Lower leg skin (tissue), 4 donors: ENCODE measurements at regions not wholly inside any gene's neighbourhood (a gene's known extent, or its start where the extent isn't known, plus 50 kb on each side); places are given as distances from the start of the nearest gene placed in this dataset.

Experiments used
- DNase-seq, 2 donors: peaks; one replicate each; pipeline ENCODE4 v3.0.0-alpha.2; 2019; ENCODE audit warnings: low spot score in 2 of 2
- H3K4me3 ChIP-seq: fragments of 200-600 bp; sonication (generic); 2 replicates; pipeline ENCODE4 v1.5.1; 2017; ENCODE audit warnings: mild to moderate bottlenecking, low read depth; ENCODE audit not compliant: poor library complexity, severe bottlenecking
- POLR2A ChIP-seq, 2 donors: fragments of 450-650 bp; IDR thresholded peaks; one replicate each; pipeline ENCODE4 v1.6.1; 2016 to 2017; ENCODE audit warnings: antibody characterized with exemption in 2 of 2, mild to moderate bottlenecking in 1 of 2, moderate library complexity in 1 of 2
- WGBS, 2 donors: methylation state at CpG; one replicate each; pipeline ENCODE4 v1.1.5; 2018; 5-methylcytosine and 5-hydroxymethylcytosine counted together
- intact Hi-C: fragments of 100-400 bp; cut with DNase I; formaldehyde crosslinking; loops from one replicate; pipeline ENCODE4 v1.15.0; 2023; ENCODE audit warnings: low total_unique reads
- TF ChIP-seq, protein P1 (sequence below), 3 donors: fragments of 450-650 bp; IDR thresholded peaks; one replicate each; pipeline ENCODE4 v1.5.1; 2016; ENCODE audit warnings: antibody characterized with exemption in 3 of 3, mild to moderate bottlenecking in 3 of 3, moderate library complexity in 2 of 3

GRCh38 chr9:90249094-90249493 is 393.5 kb downstream of the DIRAS2 start:
- no peak for DNase-seq
- H3K4me3 ChIP-seq = no peak overlapping the region
- intact Hi-C loops = no loop called here
- TF ChIP-seq, protein P1, sequence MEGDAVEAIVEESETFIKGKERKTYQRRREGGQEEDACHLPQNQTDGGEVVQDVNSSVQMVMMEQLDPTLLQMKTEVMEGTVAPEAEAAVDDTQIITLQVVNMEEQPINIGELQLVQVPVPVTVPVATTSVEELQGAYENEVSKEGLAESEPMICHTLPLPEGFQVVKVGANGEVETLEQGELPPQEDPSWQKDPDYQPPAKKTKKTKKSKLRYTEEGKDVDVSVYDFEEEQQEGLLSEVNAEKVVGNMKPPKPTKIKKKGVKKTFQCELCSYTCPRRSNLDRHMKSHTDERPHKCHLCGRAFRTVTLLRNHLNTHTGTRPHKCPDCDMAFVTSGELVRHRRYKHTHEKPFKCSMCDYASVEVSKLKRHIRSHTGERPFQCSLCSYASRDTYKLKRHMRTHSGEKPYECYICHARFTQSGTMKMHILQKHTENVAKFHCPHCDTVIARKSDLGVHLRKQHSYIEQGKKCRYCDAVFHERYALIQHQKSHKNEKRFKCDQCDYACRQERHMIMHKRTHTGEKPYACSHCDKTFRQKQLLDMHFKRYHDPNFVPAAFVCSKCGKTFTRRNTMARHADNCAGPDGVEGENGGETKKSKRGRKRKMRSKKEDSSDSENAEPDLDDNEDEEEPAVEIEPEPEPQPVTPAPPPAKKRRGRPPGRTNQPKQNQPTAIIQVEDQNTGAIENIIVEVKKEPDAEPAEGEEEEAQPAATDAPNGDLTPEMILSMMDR (IDR thresholded peaks at IDR 0.05) = no peak
- no peak for TF ChIP-seq POLR2A (IDR thresholded peaks at IDR 0.05)

GRCh38 chr9:90251316-90251715 is 391.3 kb downstream of the DIRAS2 start:
- H3K4me3 ChIP-seq = no peak overlapping the region
- intact Hi-C loops = no loop called here
- no peak for TF ChIP-seq POLR2A (IDR thresholded peaks at IDR 0.05)
- TF ChIP-seq, protein P1 (IDR thresholded peaks at IDR 0.05) = no peak
- no peak for DNase-seq

DNA sequence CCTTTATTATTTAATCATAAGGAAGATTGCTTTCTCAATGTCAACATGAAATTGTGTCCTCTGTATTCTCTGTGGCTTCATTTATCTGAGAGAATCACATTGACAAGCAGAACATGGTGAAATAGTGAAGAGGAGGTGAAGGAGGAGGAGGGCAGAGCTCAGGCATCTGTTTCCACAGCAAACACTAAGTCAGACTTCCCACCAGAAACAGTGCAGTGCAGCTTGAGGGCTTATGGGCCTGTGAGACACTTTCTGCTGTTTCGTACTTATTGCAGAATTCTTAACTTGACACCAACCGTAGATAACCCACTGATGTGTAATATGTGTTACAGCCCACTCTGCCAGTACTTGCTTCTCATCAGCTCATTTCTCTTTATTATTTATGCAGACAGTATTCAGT is 386.3 kb downstream of the DIRAS2 start:
- 39 to 81% methylated on average over 2 of the region's 2 CpGs for WGBS, 2 donors
- no peak overlapping the region for H3K4me3 ChIP-seq
- intact Hi-C loops = no loop called here
- no peak for DNase-seq
- no peak for TF ChIP-seq POLR2A (IDR thresholded peaks at IDR 0.05)
- TF ChIP-seq, protein P1 (IDR thresholded peaks at IDR 0.05) = no peak

GRCh38 chr9:90259311-90260246 is 383.0 kb downstream of the DIRAS2 start:
- no peak for DNase-seq
- intact Hi-C loops = no loop called here
- H3K4me3 ChIP-seq = no peak overlapping the region
- 57 to 66% methylated on average over 7 of the region's 7 CpGs for WGBS, 2 donors
- TF ChIP-seq POLR2A (IDR thresholded peaks at IDR 0.05) = no peak
- TF ChIP-seq, protein P1 (IDR thresholded peaks at IDR 0.05) = no peak

- H3K4me3 ChIP-seq = no peak overlapping the region
- intact Hi-C loops = no loop called here
- TF ChIP-seq, protein P1 (IDR thresholded peaks at IDR 0.05) = no peak
- no peak for TF ChIP-seq POLR2A (IDR thresholded peaks at IDR 0.05)
- 85 to 95% methylated on average over 2 of the region's 2 CpGs for WGBS, 2 donors
- no peak for DNase-seq
Observed at GRCh38 chr9:90261698-90262097, 380.9 kb downstream of the DIRAS2 start.

DNA sequence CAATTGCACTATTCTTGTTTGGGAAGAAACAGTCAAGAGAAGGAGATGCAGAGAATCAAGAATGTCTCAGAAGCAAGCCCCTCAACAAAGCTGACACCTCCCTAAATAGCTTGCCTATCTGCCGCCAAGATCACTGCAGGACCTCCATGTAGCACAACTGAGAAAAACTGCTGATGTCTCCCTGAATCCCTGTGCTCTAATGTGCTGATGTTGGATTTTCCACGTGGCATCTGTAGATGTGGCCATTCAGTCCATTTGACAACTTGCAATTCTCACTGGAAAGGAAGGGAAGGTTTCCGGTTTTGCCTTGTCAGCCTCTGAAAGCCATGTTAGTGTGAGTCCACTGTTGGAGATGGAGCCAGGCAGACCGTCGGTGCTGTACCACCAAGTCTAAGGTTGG is 374.0 kb downstream of the DIRAS2 start:
- no peak for DNase-seq
- TF ChIP-seq, protein P1 (IDR thresholded peaks at IDR 0.05) = no peak
- TF ChIP-seq POLR2A (IDR thresholded peaks at IDR 0.05) = no peak
- no peak overlapping the region for H3K4me3 ChIP-seq
- WGBS, 2 donors = 81 to 90% methylated on average over 5 of the region's 5 CpGs
- intact Hi-C loops = no loop called here
